ENCODE measurements at regions not wholly inside any gene's neighbourhood (a gene's known extent, or its start where the extent isn't known, plus 50 kb on each side); places are given as distances from the start of the nearest gene placed in this dataset.

DNA sequence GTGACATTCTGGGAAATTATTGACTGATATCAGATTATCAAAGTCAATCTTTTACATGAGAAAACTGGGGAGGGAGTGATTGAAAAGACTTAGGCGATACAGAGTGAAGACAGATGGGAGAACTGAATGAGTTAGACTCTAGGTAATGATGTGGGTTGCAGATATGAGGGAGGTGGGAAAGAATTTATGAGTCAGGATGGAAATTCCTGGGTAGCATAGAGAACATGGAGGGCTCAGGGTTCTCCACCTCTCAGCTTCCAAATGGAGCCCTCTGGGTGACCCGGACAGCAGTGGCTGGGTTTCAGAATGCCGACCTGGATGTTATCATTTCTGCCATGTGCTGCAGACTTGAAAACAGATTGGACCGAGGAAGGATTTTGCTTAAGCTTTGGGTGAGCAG, 75.4 kb upstream of the SHB start:
- Histone ChIP-seq H3K36me3 (ENCODE audit: control insufficient read depth, low read length) (no peaks in the 10 kb centered on the region), H3K4me2 (ENCODE audit: low read length) (no peak overlapping the region), H3F3A (ENCODE audit: control insufficient read depth, insufficient read depth) (no peaks in the 10 kb centered on the region), H3K27me3 (ENCODE audit: control insufficient read depth, low read length) (peaks cover 16% of the 10 kb centered on the region), H3K27ac (ENCODE audit: low read depth, low read length) (no peak overlapping the region), H3K4me3 (ENCODE audit: low read length) (no peak overlapping the region), H4K20me1 (ENCODE audit: control insufficient read depth, insufficient read depth, low read depth, low read length) (no peaks in the 10 kb centered on the region), H3K9me3 (ENCODE audit: control insufficient read depth, insufficient read depth, low read length) (no peaks in the 10 kb centered on the region), H3K79me2 (ENCODE audit: control insufficient read depth, low read length) (no peaks in the 10 kb centered on the region), H3K9me2 (replicated peaks; ENCODE audit: control insufficient read depth, low read length) (no peaks in the 10 kb centered on the region), H3K4me1 (ENCODE audit: control insufficient read depth, low read length) (no peaks in the 10 kb centered on the region)
- TF ChIP-seq, protein P1, sequence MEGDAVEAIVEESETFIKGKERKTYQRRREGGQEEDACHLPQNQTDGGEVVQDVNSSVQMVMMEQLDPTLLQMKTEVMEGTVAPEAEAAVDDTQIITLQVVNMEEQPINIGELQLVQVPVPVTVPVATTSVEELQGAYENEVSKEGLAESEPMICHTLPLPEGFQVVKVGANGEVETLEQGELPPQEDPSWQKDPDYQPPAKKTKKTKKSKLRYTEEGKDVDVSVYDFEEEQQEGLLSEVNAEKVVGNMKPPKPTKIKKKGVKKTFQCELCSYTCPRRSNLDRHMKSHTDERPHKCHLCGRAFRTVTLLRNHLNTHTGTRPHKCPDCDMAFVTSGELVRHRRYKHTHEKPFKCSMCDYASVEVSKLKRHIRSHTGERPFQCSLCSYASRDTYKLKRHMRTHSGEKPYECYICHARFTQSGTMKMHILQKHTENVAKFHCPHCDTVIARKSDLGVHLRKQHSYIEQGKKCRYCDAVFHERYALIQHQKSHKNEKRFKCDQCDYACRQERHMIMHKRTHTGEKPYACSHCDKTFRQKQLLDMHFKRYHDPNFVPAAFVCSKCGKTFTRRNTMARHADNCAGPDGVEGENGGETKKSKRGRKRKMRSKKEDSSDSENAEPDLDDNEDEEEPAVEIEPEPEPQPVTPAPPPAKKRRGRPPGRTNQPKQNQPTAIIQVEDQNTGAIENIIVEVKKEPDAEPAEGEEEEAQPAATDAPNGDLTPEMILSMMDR (IDR thresholded peaks at IDR 0.05; ENCODE audit: low read depth, low read length, poor library complexity, severe bottlenecking): no peak
- TF ChIP-seq EZH2phosphoT487 (IDR thresholded peaks at IDR 0.05; ENCODE audit: borderline replicate concordance, low read length): no peak

DNA sequence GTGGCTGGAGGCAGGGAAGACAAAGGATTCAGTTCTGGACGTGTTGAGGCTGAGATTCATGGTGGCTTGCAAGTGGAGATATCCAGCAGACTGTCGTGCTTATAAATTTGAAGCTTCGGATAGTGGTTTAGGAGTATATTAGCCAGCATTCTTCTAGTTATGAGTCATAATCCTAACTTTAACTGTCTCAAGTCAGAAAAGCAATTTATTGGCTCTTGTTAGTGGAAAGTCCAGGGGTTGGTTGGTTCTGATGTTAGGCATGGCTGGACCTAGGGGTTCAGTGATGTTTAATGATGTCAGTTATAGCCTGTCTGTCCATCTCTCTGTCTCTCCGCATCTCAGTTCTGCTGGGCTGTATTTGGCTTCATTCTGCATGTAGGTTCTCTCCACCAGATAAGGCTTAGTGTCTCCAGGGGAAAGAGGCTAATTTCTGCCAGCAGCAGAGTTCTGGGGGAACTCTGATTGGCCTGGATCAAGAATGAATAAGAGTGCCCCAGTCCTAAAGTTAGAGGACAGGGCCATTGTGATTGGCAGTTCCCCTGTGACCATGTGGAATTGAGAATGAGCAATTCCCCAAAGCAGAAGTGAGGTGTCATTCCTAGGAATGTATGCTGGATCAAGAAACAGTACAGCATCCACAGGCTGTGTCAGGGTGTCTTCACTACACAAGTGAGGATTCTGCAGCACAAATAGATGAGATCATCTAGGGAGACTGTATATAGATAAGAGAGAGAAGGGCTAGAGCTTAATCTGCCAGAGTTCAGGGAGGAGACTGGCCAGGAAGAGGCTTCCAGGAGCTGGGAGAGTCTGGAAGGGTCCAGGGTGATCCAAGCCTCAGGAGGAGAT, 72.9 kb upstream of the SHB start:
- Histone ChIP-seq H3K36me3 (ENCODE audit: control insufficient read depth, low read length) (no peaks in the 10 kb centered on the region), H3K4me3 (ENCODE audit: low read length) (no peak overlapping the region), H3K9me2 (replicated peaks; ENCODE audit: control insufficient read depth, low read length) (no peaks in the 10 kb centered on the region), H3F3A (ENCODE audit: control insufficient read depth, insufficient read depth) (no peaks in the 10 kb centered on the region), H3K9me3 (ENCODE audit: control insufficient read depth, insufficient read depth, low read length) (no peaks in the 10 kb centered on the region), H3K27ac (ENCODE audit: low read depth, low read length) (no peak overlapping the region), H4K20me1 (ENCODE audit: control insufficient read depth, insufficient read depth, low read depth, low read length) (no peaks in the 10 kb centered on the region), H3K27me3 (ENCODE audit: control insufficient read depth, low read length) (peaks cover 22% of the 10 kb centered on the region), H3K4me2 (ENCODE audit: low read length) (no peak overlapping the region), H3K79me2 (ENCODE audit: control insufficient read depth, low read length) (no peaks in the 10 kb centered on the region), H3K4me1 (ENCODE audit: control insufficient read depth, low read length) (no peaks in the 10 kb centered on the region)
- no peak for TF ChIP-seq EZH2phosphoT487 (IDR thresholded peaks at IDR 0.05; ENCODE audit: borderline replicate concordance, low read length)
- TF ChIP-seq, protein P1 (IDR thresholded peaks at IDR 0.05; ENCODE audit: low read depth, low read length, poor library complexity, severe bottlenecking): no peak

DNA sequence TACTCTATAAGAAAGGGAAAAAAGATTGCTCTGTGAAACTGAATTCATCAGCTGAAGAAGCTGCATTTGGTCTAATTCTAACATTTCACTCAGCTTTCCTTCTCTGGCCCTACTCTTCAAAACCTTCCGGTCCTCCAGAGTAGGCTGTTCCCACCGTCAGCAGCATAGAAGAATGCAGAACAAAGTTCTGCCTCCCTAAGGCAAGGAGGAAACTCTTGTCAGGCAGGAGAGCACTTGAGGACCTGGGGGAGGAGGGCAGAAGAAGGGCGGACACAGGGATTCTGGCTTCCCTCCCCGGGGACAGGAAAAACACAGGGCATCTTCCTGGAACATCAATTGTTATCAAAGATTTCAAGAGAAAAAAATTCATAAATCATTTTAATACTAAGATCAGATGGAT, 69.2 kb upstream of the SHB start:
- Histone ChIP-seq H3K36me3 (ENCODE audit: control insufficient read depth, low read length) (no peaks in the 10 kb centered on the region), H3K79me2 (ENCODE audit: control insufficient read depth, low read length) (no peaks in the 10 kb centered on the region), H3K4me2 (ENCODE audit: low read length) (no peak overlapping the region), H3K27me3 (ENCODE audit: control insufficient read depth, low read length) (peaks cover 22% of the 10 kb centered on the region), H4K20me1 (ENCODE audit: control insufficient read depth, insufficient read depth, low read depth, low read length) (no peaks in the 10 kb centered on the region), H3K27ac (ENCODE audit: low read depth, low read length) (no peak overlapping the region), H3K9me3 (ENCODE audit: control insufficient read depth, insufficient read depth, low read length) (no peaks in the 10 kb centered on the region), H3K4me3 (ENCODE audit: low read length) (no peak overlapping the region), H3K4me1 (ENCODE audit: control insufficient read depth, low read length) (no peaks in the 10 kb centered on the region), H3K9me2 (replicated peaks; ENCODE audit: control insufficient read depth, low read length) (no peaks in the 10 kb centered on the region), H3F3A (ENCODE audit: control insufficient read depth, insufficient read depth) (no peaks in the 10 kb centered on the region)
- TF ChIP-seq, protein P1 (IDR thresholded peaks at IDR 0.05; ENCODE audit: low read depth, low read length, poor library complexity, severe bottlenecking): no peak
- no peak for TF ChIP-seq EZH2phosphoT487 (IDR thresholded peaks at IDR 0.05; ENCODE audit: borderline replicate concordance, low read length)
